ENCODE measurements at regions not wholly inside any gene's neighbourhood (a gene's known extent, or its start where the extent isn't known, plus 50 kb on each side); places are given as distances from the start of the nearest gene placed in this dataset.

DNA sequence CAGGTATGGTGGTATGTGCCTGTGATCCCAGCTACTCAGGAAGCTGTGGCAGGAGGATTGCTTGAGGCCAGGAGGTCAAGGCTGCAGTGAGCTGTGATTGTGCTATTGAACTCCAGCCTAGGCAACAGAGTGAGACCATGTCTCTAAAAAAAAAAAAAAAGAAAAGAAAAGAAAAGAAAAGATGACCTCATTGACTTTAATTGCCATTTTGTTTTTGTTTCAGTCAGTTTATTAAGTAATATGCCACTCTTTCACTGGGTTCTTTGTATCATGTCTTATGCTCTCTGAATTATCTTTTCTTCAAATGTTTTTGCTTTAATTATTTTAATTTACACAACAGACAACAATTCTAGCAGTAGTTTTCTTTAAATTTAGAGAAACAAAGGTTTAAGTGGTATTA lies 293.8 kb downstream of the TSHZ3 start:
- Histone ChIP-seq H3K27ac (ENCODE audit: insufficient read length, low read depth, low read length) (no peak overlapping the region), H3K4me2 (ENCODE audit: insufficient read depth, insufficient read length, low read length) (no peak overlapping the region), H3K79me2 (ENCODE audit: insufficient read depth, low read length) (no peaks in the 10 kb centered on the region), H3K27me3 (ENCODE audit: insufficient read depth, low read length) (no peaks in the 10 kb centered on the region), H4K20me1 (ENCODE audit: control insufficient read depth, insufficient read depth, insufficient read length) (no peaks in the 10 kb centered on the region), H2BK20ac (ENCODE audit: low read depth, low read length, poor library complexity, severe bottlenecking) (no peak overlapping the region), H2AFZ (ENCODE audit: low read length) (no peak overlapping the region), H3K9me3 (ENCODE audit: control insufficient read depth, low read depth, low read length) (no peaks in the 10 kb centered on the region), H3K9ac (ENCODE audit: extremely low read depth, insufficient read length, low read length) (no peak overlapping the region), H3K79me1 (ENCODE audit: insufficient read depth, low read depth, low read length, poor library complexity, severe bottlenecking) (no peaks in the 10 kb centered on the region), H3K4ac (ENCODE audit: low read depth, low read length) (no peak overlapping the region), H2BK120ac (ENCODE audit: low read depth, low read length, poor library complexity, severe bottlenecking) (no peak overlapping the region), H4K91ac (ENCODE audit: insufficient read length, low read depth, low read length) (no peak overlapping the region), H4K8ac (replicated peaks; ENCODE audit: insufficient read length, low read depth, low read length) (no peak overlapping the region), H3K14ac (ENCODE audit: insufficient read depth, low read length) (no peak overlapping the region), H3K18ac (ENCODE audit: insufficient read length, low read depth, low read length) (no peak overlapping the region), H2BK5ac (ENCODE audit: insufficient read length, low read length) (no peak overlapping the region), H2BK12ac (ENCODE audit: insufficient read length, low read depth, low read length) (no peak overlapping the region), H4K5ac (ENCODE audit: insufficient read length, low read depth, low read length) (no peak overlapping the region), H2AK5ac (ENCODE audit: insufficient read length, low read length) (no peak overlapping the region), H3K23me2 (ENCODE audit: insufficient read length, low read depth, low read length, poor library complexity, severe bottlenecking) (no peaks in the 10 kb centered on the region), H3K4me1 (ENCODE audit: insufficient read depth, low read length) (no peaks in the 10 kb centered on the region), H3K23ac (ENCODE audit: insufficient read length, low read depth, low read length) (no peak overlapping the region), H3T11ph (ENCODE audit: low read length) (no peak overlapping the region), H2BK15ac (ENCODE audit: low read depth, low read length) (no peak overlapping the region), H3K56ac (ENCODE audit: insufficient read length, low read depth, low read length) (no peak overlapping the region)
- Mint-ChIP-seq H3K27me3 (ENCODE audit: low read depth) (no peaks in the 10 kb centered on the region; the same call in 1 of the 2 replicates), H3K9me3 (peaks cover 3 to 5% of the 10 kb centered on the region in 2 experiments; a peak in 4 of 5 replicates), H3K36me3 (ENCODE audit: insufficient read depth in 1 of 3, low read depth in 3 of 3) (peaks cover 0 to 3% (median under 1%) of the 10 kb centered on the region in 3 experiments; a peak in 2 of 7 replicates), H3K27ac (no peak overlapping the region), H3K4me3 (no peak overlapping the region), H3K4me1 (peaks cover 12% of the 10 kb centered on the region in 2 experiments)
- no peak for DNase-seq
- TF ChIP-seq, protein P1, sequence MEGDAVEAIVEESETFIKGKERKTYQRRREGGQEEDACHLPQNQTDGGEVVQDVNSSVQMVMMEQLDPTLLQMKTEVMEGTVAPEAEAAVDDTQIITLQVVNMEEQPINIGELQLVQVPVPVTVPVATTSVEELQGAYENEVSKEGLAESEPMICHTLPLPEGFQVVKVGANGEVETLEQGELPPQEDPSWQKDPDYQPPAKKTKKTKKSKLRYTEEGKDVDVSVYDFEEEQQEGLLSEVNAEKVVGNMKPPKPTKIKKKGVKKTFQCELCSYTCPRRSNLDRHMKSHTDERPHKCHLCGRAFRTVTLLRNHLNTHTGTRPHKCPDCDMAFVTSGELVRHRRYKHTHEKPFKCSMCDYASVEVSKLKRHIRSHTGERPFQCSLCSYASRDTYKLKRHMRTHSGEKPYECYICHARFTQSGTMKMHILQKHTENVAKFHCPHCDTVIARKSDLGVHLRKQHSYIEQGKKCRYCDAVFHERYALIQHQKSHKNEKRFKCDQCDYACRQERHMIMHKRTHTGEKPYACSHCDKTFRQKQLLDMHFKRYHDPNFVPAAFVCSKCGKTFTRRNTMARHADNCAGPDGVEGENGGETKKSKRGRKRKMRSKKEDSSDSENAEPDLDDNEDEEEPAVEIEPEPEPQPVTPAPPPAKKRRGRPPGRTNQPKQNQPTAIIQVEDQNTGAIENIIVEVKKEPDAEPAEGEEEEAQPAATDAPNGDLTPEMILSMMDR (conservative IDR thresholded peaks at IDR 0.05) = no peak

All from H9 (cell line).